ENCODE measurements at regions not wholly inside any gene's neighbourhood (a gene's known extent, or its start where the extent isn't known, plus 50 kb on each side); places are given as distances from the start of the nearest gene placed in this dataset.

DNA sequence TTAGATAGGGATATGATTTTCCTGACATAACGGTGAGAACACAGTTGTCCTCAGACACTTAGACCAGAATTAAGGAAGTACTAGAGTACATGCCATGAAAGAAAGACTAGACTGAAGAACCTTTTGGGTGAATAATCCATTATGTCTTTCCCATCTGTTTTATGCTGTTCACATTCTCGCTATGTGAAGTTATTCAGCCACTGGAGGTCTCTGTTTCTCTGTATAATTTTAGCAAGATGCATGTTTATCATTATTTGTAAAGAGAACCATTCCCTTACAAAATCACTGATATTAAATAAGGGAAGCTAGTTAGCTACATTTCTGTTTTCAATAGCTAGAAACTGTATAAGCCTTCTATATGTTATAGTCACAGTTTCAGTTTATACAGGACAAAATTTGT is 391.9 kb downstream of the CD109 start:
- TF ChIP-seq, protein P1, sequence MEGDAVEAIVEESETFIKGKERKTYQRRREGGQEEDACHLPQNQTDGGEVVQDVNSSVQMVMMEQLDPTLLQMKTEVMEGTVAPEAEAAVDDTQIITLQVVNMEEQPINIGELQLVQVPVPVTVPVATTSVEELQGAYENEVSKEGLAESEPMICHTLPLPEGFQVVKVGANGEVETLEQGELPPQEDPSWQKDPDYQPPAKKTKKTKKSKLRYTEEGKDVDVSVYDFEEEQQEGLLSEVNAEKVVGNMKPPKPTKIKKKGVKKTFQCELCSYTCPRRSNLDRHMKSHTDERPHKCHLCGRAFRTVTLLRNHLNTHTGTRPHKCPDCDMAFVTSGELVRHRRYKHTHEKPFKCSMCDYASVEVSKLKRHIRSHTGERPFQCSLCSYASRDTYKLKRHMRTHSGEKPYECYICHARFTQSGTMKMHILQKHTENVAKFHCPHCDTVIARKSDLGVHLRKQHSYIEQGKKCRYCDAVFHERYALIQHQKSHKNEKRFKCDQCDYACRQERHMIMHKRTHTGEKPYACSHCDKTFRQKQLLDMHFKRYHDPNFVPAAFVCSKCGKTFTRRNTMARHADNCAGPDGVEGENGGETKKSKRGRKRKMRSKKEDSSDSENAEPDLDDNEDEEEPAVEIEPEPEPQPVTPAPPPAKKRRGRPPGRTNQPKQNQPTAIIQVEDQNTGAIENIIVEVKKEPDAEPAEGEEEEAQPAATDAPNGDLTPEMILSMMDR (IDR thresholded peaks at IDR 0.05 in 8 of 11, conservative IDR thresholded peaks at IDR 0.05 in 3 of 11), result no peak
- TF ChIP-seq POLR2A (IDR thresholded peaks at IDR 0.05) (no peak), POLR2AphosphoS5 (IDR thresholded peaks at IDR 0.05) (no peak)
